ENCODE measurements at regions not wholly inside any gene's neighbourhood (a gene's known extent, or its start where the extent isn't known, plus 50 kb on each side); places are given as distances from the start of the nearest gene placed in this dataset.

DNA sequence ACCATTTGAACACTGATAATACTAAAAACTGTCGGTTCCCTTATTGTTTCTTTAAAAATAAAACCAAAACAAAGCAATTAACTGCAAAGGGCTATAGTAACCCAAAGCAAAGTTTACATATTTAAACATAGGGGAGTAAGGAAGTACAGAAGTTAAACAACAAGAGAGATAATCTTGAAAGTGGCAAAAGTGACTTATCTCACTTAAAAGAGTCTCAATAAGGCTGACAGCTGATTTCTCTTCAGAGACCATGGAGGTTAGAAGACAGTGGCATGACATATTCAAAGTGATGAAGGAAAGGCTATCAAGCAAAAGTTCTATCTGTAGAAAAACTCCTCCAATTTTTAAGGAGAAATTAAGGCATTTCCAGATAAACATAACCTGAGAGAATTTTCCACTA is 233.5 kb upstream of the HDAC9 start:
- DNase-seq = no peak

DNA sequence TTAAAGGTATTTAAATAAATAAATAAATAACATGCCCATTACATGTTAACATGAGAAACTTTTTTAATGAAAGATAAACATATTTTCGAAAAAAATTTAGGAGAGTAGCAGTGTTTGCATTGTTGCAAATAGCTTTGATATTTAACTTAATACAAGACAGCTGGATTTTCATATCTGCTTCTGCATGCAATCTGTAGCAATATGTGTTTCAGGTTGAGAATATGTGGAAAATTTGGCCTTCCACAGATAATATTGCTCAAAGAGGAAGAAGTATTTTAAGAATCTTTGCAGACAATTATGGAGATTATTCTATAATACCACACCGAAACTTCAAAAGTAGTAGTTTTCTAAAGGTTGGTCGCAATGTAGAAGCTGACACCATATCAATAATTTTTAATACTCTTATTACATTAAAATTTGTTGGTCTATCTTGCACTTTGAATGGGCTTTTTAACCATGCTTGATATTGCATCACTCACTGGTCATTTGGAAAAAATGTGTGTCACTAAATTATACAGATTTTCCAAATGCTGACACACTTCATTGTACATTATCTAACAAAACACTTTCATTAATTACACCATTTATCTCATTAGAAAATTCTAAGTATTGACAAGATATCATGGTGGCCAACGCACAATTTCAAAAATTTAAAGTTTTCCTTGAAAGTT is 229.8 kb upstream of the HDAC9 start:
- no peak for DNase-seq

DNA sequence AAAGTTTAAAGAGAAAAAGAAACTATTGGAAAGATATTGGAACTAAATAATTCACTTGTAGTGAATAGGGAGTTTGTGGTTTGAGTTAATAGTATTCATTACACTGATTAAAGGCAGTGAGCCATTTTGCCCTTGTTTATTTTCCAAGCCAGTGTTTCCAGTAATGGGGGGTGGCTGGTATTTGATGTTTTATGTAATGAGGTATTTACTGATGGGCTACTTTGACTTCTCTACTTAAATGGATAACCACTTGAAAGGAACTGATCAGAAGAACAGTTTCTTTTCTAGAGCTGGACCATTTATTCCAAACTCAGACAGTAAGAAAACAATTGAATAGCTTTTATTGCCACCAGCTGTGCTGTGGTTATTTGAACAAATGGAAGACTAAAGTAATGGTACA is 227.0 kb upstream of the HDAC9 start:
- DNase-seq = no peak

DNA sequence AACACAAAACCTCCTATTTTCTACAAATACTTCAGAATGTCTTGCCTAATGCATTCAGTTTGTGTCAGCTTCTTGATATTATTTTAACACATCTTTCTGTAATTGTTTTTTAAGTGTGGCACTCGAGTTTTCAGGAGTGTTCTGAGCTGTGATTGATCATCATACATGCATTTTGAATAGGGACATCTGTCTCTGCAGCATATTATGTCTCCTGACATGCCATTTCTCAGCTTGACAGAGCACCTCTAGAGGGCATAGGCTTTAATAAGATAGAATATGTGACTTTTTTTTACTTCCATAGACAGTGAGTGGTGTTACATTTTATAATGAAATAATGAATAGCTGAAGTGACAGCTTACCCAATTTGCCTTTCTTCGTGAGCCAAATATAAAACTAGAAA is 219.2 kb upstream of the HDAC9 start:
- no peak for DNase-seq

DNA sequence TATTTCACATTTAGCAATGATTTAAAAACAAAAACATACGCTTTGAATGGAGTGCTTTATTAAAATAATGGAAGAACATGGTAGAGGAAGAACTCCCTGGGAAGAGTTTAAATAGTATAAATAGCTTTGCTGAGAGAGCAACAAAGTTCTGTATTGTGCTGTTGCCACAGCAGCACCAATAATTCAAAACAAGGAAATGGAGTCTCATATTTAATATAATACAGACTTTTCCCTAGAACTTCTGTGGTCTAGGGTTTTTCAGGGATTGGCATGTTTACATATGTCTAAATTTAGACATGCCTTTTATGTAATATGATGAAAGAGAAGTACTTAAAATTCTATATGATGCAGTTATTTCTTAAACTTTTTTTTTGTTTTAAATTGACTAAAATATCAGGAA is 217.2 kb upstream of the HDAC9 start:
- DNase-seq = no peak

DNA sequence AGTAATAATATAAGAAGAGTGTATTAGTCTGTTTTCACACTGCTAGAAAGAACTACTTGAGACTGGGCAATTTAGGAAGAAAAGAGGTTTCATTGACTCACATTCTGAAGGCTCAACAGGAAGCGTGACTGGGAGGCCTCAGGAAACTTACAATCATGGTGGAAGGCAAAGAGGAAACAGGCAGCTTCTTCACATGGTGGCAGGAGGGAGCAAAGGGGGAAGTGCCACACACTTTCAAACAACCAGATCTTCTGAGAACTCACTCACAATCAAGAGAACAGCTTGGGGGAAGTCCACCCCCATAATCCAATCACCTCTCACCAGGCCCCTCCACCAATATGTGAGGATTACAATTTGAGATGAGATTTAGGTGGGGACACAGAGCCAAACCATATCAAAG is 212.5 kb upstream of the HDAC9 start:
- no peak for DNase-seq

DNA sequence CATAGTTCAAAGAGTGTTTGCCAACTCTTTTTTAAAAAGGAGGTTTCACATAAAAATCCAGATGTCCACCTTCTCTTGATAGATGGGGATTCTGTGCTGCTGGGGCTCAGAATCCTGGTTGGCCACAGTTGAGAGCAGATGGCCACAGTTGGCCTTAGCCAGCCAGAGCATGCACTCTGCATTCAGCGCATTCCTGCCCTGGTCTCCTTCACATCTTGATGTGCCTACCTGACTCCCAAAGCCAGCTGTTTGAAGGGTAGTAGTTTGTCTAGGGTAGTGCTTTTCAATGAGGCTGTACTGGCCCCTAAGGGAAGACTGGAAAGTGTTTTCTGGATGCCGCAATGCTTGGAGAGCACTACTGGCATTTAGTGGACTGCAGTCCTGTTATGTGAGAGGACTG is 208.1 kb upstream of the HDAC9 start:
- DNase-seq = no peak

DNA sequence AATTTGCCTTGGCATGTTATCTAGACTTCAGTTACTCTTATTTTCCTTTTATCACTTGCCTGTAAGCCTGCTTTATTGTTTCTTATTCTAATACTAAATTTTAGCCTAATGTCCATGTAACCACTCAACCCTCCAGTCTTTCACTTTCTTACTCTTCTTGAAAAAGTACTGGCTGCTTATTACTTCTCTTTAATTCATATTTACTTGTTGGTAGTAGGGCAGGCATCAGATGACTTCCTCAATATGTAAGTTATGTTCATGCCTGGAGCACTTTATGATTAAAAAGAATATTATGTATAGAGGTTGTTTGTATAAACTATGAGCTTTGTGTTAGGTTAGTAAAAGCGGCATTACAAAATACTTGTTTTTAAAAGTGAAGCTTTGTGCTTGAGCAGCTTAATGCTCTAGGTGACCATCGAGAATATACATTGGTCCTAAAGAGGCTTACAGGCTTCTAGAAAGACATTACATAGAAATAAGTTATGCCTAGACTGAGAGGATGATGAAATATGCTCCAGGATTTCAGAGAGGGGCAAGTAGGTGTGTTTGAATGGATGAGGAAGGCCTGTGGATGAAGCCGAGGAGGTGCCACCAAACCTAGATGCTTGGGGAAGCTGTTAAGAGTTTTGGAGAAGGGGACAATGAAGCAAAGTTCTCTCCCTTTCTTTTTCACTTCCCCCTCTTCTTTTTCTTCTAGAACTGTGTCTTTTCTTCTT is 207.1 kb upstream of the HDAC9 start:
- DNase-seq = no peak

DNA sequence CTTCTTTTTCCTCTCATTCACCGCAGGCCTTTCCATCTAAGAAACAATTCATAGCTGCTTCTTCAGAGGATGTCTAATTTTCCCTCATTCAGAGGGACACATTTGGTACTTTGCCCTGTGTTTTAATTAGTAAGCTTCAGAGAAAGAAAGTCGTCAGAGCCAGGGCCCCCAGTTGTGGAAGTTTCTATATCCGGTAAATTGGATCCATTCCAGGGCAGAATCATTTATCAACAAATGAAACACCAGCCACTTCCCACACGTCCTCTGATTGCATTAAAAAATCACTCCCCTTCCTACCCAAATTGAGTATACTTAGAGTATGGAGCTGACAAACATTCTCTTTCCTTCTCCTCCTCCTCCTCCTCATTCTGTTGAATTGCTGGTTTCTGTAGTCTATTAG is 205.8 kb upstream of the HDAC9 start:
- DNase-seq = no peak

DNA sequence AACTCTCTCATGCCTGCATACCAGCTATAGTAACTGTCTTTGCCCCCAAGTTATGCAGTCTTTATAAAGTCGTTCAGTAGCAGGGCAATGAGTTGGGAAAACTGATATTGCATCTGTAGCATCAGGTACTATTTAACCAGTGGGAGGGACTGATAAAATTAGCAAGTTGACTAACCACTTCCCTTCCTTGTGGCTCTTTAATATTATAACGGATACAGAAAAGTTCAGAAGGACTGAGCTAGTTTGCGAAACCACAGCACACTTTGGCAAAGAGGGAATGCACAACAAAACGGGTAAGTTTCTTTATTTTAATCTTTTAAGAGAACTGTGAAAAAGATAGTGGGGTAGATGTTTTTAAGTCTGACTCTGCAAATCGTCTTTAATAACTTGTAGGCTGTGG is 205.3 kb upstream of the HDAC9 start:
- DNase-seq = no peak

DNA sequence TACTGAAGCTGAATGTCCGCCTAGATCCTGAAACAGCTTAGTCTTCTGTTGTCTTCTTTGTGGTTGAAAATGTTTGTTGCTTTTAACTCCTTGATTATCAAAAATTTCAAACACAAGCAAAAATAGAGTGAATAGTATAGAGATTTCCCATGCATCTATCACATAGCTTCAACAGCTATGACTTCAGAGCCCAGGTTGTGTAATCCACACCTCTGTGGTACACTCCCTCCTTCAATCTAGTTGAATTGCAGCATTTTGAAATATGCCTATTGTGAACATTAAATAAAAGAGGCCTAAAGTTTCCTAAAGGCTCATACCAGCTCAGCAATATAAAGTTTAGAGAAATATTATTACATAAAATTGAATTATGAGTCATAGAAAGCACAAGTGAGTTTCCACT is 204.7 kb upstream of the HDAC9 start:
- DNase-seq = no peak

DNA sequence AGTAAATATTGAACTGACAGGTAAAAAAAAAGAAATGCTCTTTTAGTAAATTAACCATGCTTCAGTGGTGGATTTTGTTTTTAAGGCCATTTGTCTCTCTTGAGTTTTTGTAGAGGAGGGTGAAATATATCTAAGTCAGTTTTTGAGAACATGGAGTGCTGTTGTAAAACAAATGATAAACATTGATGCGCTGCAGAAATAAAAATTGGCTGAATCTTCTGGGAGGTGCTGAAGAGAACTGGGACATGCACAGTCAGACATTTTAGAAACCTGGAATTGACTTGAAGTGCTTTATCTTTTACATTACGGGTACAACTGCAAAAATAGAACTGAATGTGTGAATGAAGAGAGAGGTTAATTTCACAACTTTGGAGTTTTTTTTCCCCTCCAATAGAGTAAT is 203.0 kb upstream of the HDAC9 start:
- no peak for DNase-seq

DNA sequence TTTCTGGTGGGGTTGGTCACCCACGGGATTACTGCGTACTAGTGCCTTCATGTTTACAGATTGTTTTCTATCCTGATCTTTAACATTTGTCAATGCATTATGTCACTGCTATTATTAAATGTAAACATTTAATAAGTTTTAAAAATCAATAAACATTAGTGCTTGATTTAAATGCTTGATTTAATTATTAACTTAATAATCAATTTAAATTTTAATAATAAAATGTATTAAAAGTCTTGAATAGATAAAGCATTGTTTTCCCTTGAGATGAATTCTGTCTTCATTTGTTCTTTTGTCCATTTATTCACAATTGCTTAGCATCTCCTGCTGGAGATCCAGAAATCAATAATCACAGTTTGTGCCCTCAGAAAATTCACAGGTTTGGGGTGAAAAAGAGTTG is 201.8 kb upstream of the HDAC9 start:
- DNase-seq = no peak

DNA sequence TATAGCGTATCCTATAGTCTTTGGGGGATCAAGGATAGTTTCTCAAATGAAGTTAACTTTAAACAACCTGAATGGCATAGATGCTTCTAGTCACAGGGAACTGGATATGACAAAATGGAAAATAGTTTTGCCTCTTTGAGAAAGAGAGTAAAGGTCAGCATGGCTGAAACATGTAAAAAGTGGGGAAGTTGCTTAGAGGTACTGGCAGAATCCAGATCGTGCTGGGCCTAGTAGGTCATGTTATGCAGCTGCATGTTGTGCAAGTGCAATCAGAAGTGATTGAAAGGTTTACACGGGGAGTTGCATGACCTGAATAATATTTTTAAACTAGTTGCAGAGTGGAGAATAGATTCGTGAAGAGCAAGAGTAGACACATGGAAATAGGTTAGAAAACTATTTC is 201.1 kb upstream of the HDAC9 start:
- DNase-seq = no peak

DNA sequence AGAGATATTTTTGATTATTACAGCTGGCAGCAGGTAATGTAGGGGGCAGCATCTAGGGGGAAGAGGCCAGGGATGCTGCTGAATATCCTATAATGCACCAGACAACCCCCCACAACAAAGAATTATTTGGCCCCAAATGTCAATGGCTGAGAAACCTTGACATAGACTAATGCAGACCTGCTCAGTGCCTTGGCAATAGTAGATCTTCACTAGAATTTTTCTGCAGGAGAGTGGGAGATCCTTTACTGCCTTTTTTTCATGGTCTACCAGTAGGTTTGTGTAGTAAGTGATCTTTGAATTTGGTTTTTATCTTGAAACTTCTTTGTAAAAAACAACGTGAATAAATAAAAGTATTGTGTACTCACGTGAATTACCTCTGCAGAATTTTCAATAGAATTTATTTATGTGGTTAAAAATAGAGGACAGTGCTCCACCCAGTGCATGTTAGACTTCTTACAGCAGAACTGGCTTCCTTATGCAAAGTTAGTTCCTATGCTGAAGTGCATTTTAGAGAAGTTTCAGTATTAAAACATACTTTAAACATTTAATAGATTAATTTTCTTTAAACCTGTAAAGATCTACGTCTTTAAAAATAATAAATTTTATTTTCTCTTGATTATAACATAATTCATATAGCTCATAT is 199.6 kb upstream of the HDAC9 start:
- DNase-seq = no peak

DNA sequence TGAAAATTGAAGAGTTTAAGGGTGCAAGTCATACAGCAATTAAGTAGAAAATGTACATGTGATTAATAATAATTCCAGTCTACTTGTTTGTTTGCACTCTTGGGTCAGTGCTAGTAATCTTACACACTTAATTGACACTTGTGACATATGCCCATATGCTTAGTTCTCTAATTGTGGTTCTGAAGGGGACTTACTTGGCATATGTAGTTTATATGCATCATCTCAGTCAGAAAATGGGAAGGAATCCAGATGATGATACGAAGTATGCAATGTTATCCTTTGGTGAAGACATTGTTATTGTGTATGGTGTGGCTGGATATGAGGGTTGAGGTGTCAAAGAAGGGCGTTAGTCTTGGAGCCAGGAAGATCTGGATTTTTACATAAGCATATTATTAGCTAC is 193.5 kb upstream of the HDAC9 start:
- no peak for DNase-seq

DNA sequence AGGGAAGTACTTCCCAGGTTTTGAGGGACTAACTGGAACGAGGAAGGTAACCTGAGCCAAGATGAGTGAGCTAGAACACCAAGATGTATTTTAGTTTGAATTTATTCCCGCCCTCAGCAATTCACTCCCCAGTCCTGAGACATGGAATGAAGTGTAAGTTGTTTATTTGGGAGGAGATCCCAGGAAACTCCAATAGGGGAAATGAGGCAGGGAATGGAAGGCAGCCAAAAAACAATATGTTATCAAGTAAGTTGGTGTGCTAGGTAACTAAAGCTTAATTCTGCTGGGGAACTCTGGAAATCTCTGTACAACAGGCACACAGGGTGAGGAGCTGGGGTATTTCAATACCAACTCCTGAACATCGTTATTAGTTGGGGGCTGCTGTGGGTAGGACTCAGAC is 189.7 kb upstream of the HDAC9 start:
- DNase-seq = no peak

DNA sequence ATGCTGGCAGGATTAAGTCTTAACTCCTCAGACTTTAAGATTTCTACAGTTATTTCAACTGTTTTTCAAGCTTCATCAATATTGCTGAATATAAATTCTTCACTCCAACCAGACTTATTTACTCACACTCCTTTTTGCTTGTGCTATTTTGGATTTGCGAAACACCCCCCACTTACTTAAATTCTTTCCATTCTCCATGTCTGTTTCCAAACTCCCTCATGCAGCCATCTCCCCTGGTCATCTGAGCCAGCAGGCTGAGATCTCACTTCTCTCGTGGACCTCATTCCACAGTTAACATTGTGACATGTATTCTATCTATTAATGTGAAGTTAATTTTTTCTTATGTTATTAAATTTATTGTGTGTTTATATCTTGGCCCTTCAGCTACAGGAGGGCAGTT is 188.9 kb upstream of the HDAC9 start:
- DNase-seq = no peak

DNA sequence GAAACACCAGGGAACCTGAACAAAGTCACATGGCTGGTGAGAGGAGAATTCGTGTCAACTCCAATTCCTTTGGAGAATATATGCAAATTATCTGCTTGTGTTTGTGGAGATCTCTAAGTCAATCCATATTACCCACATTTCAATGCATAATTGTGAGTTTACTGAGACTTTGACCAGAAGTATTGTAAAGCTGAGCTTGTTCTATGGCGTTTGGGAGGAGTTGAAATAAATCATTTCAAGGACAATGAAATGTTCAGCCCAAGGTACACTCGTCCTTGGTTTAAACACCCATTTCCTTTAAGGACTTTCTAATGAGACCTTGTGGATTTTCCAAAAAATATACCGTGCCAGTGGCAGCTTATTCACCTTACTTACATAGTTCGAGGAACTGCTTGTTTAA is 186.6 kb upstream of the HDAC9 start:
- DNase-seq = no peak

DNA sequence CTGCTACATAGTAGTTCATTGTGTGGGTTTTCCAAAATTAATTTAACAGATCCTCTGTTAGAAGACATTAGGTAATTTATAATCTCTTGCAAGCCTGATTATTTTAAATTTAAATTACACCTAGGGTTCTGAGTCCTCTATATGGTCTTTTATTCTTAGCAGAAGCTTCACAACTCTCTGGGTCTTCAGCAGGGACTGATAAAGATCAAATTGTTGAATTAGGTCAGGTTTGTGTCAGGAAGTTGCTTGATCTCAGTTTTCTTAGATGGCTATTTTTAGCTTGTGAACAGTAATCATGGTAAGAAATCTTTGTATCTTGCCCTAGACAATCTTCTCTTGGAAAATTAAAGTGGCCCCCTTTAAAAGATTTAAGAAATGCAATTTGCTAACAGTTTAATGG is 183.1 kb upstream of the HDAC9 start:
- no peak for DNase-seq

DNA sequence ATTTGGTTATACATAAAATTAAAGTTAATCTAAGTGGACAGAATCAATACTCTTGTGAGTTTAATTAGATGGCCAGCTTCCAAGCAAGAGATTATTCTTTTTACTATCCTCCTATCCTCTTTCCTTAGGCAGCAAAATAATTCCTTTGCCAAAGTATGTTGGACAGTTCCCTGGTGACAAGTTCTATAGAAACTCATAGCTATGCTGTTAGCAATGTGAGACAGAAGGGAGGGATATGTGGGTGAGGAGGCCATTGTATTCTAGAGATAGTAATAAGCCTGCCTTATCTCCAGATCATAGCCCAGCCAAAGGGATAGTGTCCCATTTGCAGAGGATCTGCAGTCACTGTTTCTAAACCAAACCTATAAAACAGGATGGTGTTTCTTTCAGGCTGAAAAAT is 181.6 kb upstream of the HDAC9 start:
- no peak for DNase-seq

DNA sequence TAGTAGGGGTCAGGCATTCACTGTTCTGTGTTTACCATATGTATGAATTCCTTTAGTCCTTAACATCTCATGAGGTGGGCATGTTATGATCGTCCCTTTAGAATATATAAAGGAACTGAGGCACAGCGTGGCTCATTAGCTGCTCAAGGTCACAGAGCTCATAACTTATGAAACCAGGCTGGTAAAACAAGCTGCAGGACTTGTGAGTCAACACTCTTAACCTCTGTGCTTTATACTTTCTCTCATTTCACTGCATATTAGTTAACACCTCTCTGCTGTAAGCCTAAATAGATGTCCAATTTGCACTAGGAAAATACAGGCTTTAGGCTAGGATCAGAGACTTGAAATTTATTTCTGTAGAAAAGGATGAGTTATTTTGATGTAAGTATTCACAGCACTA is 180.3 kb upstream of the HDAC9 start:
- DNase-seq = no peak

DNA sequence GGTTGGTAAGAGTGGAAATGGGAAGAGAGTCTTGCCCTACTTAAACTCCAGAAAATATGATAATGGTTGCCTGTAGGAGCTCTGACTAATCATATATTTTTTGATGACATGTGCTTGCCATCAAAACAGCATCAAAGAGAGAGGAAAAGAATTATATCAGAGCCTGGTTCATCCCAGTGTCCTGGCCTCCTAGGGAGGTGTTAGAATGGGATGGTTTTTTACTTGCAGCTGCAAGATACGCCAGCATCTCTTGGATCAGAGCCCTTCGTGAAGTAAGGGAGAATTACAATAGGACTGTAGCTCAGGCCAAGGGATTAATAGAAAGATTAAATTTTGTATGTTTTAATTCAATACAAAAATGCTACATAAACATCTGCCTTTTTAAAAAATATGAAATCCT is 177.6 kb upstream of the HDAC9 start:
- DNase-seq = no peak

DNA sequence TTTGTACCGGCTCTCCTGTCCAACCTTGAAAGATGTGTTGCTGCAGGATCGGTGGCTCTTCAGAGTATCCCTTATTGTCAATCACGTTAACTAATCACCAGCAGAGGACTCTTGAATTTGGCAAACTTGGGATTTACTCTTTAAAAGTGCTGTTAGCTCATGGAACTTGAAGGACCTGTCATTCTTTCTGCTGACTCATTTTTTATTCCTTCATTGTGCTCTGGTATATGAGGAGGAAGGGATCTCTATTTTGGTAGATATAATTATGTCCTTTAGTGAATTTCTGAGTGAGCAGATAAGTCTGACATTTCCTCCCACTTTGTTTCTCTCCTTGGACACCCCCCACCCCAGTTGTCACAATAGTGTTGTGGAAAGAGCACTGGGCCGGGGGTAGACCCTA is 175.1 kb upstream of the HDAC9 start:
- DNase-seq = no peak

All from stimulated activated CD4-positive, alpha-beta T cell treated with anti-CD3 and anti-CD28 coated beads, Interleukin-15, amount 100 ng/mL, for 24 hours (primary cell).